C4-2B (cell line): ENCODE measurements at regions not wholly inside any gene's neighbourhood (a gene's known extent, or its start where the extent isn't known, plus 50 kb on each side); places are given as distances from the start of the nearest gene placed in this dataset.
"Not testable (repeated sequence)": the region's sequence is repeated elsewhere in the genome, so short reads cannot be mapped to it uniquely, and the experiment has no call there.

Experiments used
- ZFX ChIP-seq: fragments of 450-650 bp; IDR thresholded peaks from 2 replicates; pipeline ENCODE4 v1.6.1; 2017
- TF ChIP-seq, protein P1 (sequence below): fragments of 450-650 bp; conservative IDR thresholded peaks from 2 replicates; pipeline ENCODE4 v1.5.1; 2017; ENCODE audit warnings: mild to moderate bottlenecking

GRCh38 chr5:174931033-174931432, 206.7 kb downstream of the MSX2 start:
- TF ChIP-seq, protein P1, sequence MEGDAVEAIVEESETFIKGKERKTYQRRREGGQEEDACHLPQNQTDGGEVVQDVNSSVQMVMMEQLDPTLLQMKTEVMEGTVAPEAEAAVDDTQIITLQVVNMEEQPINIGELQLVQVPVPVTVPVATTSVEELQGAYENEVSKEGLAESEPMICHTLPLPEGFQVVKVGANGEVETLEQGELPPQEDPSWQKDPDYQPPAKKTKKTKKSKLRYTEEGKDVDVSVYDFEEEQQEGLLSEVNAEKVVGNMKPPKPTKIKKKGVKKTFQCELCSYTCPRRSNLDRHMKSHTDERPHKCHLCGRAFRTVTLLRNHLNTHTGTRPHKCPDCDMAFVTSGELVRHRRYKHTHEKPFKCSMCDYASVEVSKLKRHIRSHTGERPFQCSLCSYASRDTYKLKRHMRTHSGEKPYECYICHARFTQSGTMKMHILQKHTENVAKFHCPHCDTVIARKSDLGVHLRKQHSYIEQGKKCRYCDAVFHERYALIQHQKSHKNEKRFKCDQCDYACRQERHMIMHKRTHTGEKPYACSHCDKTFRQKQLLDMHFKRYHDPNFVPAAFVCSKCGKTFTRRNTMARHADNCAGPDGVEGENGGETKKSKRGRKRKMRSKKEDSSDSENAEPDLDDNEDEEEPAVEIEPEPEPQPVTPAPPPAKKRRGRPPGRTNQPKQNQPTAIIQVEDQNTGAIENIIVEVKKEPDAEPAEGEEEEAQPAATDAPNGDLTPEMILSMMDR = not testable (repeated sequence)
- TF ChIP-seq ZFX = not testable (repeated sequence)
